ENCODE measurements at regions not wholly inside any gene's neighbourhood (a gene's known extent, or its start where the extent isn't known, plus 50 kb on each side); places are given as distances from the start of the nearest gene placed in this dataset.

GRCh38 chr9:115593587-115594091 is 475.7 kb upstream of the TNC start:
- no peak for TF ChIP-seq EZH2 (IDR thresholded peaks at IDR 0.05; ENCODE audit: low read length)
- peak; percentile 50 to 77 (median 58) for TF ChIP-seq CTCF (optimal IDR thresholded peaks at IDR 0.05 in 1 of 3, IDR thresholded peaks at IDR 0.05 in 1 of 3, conservative IDR thresholded peaks at IDR 0.05 in 1 of 3; ENCODE audit: extremely low read depth in 1 of 3, insufficient read depth in 2 of 3, low read length in 3 of 3)
